Liver (tissue), 8 donors: ENCODE measurements at regions not wholly inside any gene's neighbourhood (a gene's known extent, or its start where the extent isn't known, plus 50 kb on each side); places are given as distances from the start of the nearest gene placed in this dataset.

Source experiments
- DNase-seq: peaks from one replicate; pipeline ENCODE4 v3.0.0-alpha.2; 2017; ENCODE audit warnings: low spot score
- H3K27ac ChIP-seq, 2 donors: one replicate each; pipeline ENCODE4 v1.7.0; 2013; ENCODE audit warnings: inconsistent platforms in 2 of 2, low read length in 2 of 2, control low read depth in 1 of 2, low read depth in 1 of 2, mild to moderate bottlenecking in 1 of 2
- H3K27me3 ChIP-seq, 4 donors: one replicate each; pipeline versions ENCODE4 v1.6.1 to v1.7.0; 2013; ENCODE audit warnings: low read length in 3 of 4, inconsistent platforms in 1 of 4, mild to moderate bottlenecking in 1 of 4, moderate library complexity in 1 of 4; ENCODE audit not compliant: control insufficient read depth in 4 of 4, insufficient read depth in 4 of 4
- H3K36me3 ChIP-seq, 4 donors: one replicate each; pipeline versions ENCODE4 v1.6.1 to v1.7.0; 2013; ENCODE audit warnings: low read length in 3 of 4, mild to moderate bottlenecking in 3 of 4, low read depth in 1 of 4, moderate library complexity in 1 of 4; ENCODE audit not compliant: control insufficient read depth in 4 of 4, insufficient read depth in 3 of 4
- H3K4me1 ChIP-seq, 4 donors: one replicate each; pipeline versions ENCODE4 v1.6.1 to v1.7.0; 2013; ENCODE audit warnings: low read length in 3 of 4, mild to moderate bottlenecking in 3 of 4, moderate library complexity in 1 of 4; ENCODE audit not compliant: control insufficient read depth in 4 of 4, insufficient read depth in 4 of 4
- H3K4me3 ChIP-seq, 3 donors: one replicate each; pipeline versions ENCODE4 v1.6.1 to v1.7.0; 2013; ENCODE audit warnings: low read length in 3 of 3, control low read depth in 1 of 3, low read depth in 1 of 3, mild to moderate bottlenecking in 1 of 3
- H3K9ac ChIP-seq, 2 donors: one replicate each; pipeline ENCODE4 v1.7.0; 2013; ENCODE audit warnings: low read length in 2 of 2, mild to moderate bottlenecking in 2 of 2, moderate library complexity in 2 of 2, control low read depth in 1 of 2, low read depth in 1 of 2
- H3K9me3 ChIP-seq, 4 donors: one replicate each; pipeline versions ENCODE4 v1.6.1 to v1.7.0; 2013; ENCODE audit warnings: low read length in 3 of 4; ENCODE audit not compliant: control insufficient read depth in 4 of 4
- CTCF ChIP-seq: fragments of 150-350 bp; IDR thresholded peaks from 2 replicates; pipeline ENCODE4 v1.5.1; 2017; ENCODE audit warnings: improper control_type of control experiment, low read depth, low read length; ENCODE audit not compliant: missing input control
- EGR1 ChIP-seq, 2 donors: IDR thresholded peaks; 2 replicates each; pipeline ENCODE4 v1.6.1; 2016 to 2018; ENCODE audit warnings: antibody characterized with exemption in 2 of 2, low read depth in 2 of 2
- FOXA1 ChIP-seq: IDR thresholded peaks from 2 replicates; pipeline ENCODE4 v1.6.1; 2016; ENCODE audit warnings: antibody characterized with exemption
- FOXA2 ChIP-seq: IDR thresholded peaks from 2 replicates; pipeline ENCODE4 v1.6.1; 2016; ENCODE audit warnings: antibody characterized with exemption
- GABPA ChIP-seq, 2 donors: IDR thresholded peaks in 1 of 2; conservative IDR thresholded peaks in 1 of 2; 2 replicates each; pipeline ENCODE4 v1.6.1; 2016; ENCODE audit warnings: antibody characterized with exemption in 2 of 2, mild to moderate bottlenecking in 1 of 2, moderate library complexity in 1 of 2
- HNF4A ChIP-seq, 2 donors: conservative IDR thresholded peaks; 2 replicates each; pipeline ENCODE4 v1.6.1; 2016; ENCODE audit warnings: antibody characterized with exemption in 2 of 2, mild to moderate bottlenecking in 2 of 2
- HNF4G ChIP-seq: IDR thresholded peaks from 2 replicates; pipeline ENCODE4 v1.6.1; 2016; ENCODE audit warnings: antibody characterized with exemption
- JUND ChIP-seq, 2 donors: IDR thresholded peaks; 2 replicates each; pipeline ENCODE4 v1.6.1; 2016; ENCODE audit warnings: antibody characterized with exemption in 2 of 2
- NR2F2 ChIP-seq: IDR thresholded peaks from 2 replicates; pipeline ENCODE4 v1.6.1; 2016; ENCODE audit warnings: antibody characterized with exemption
- RAD21 ChIP-seq, 2 donors: IDR thresholded peaks; 2 replicates each; pipeline ENCODE4 v1.6.1; 2016; ENCODE audit warnings: antibody characterized with exemption in 2 of 2, mild to moderate bottlenecking in 2 of 2
- REST ChIP-seq: IDR thresholded peaks from 2 replicates; pipeline ENCODE4 v1.6.1; 2016; ENCODE audit warnings: antibody characterized with exemption, mild to moderate bottlenecking
- RXRA ChIP-seq, 2 donors: IDR thresholded peaks; 2 replicates each; pipeline ENCODE4 v1.6.1; 2017 to 2018; ENCODE audit warnings: antibody characterized with exemption in 2 of 2, mild to moderate bottlenecking in 1 of 2
- SP1 ChIP-seq: IDR thresholded peaks from 2 replicates; pipeline ENCODE4 v1.6.1; 2018; ENCODE audit warnings: antibody characterized with exemption, mild to moderate bottlenecking
- TAF1 ChIP-seq: conservative IDR thresholded peaks from 2 replicates; pipeline ENCODE4 v1.6.1; 2016; ENCODE audit warnings: antibody characterized with exemption, mild to moderate bottlenecking
- YY1 ChIP-seq: IDR thresholded peaks from 2 replicates; pipeline ENCODE4 v1.6.1; 2016; ENCODE audit warnings: antibody characterized with exemption, mild to moderate bottlenecking
- WGBS: extraction: QIAGEN DNeasy Blood & Tissue Kit; methylation state at CpG from one replicate; pipeline ENCODE4 v1.1.7; 2013; 5-methylcytosine and 5-hydroxymethylcytosine counted together
- TF ChIP-seq, protein P1 (sequence below): IDR thresholded peaks from 2 replicates; pipeline ENCODE4 v1.6.1; 2016; ENCODE audit warnings: antibody characterized with exemption
- TF ChIP-seq, protein P2 (sequence below): IDR thresholded peaks from 2 replicates; pipeline ENCODE4 v1.6.1; 2016; ENCODE audit warnings: antibody characterized with exemption
- TF ChIP-seq, protein P3 (sequence below): IDR thresholded peaks from 2 replicates; pipeline ENCODE4 v1.6.1; 2016; ENCODE audit warnings: antibody characterized with exemption
- donor health status: healthy.
- donor health status: healthy.
- donor health status: healthy.
- donor health status: healthy.
- donor health status: healthy.

GRCh38 chr2:134072341-134072740, 181.5 kb upstream of the MGAT5 start:
- H3K36me3 ChIP-seq = no peaks in the 10 kb centered on the region
- H3K27ac ChIP-seq = no peak overlapping the region
- no peaks in the 10 kb centered on the region for H3K27me3 ChIP-seq
- WGBS = 77% methylated on average over 1 of the region's 1 CpG
- peaks cover 0 to 3% (median 0%) of the 10 kb centered on the region in 4 donors for H3K9me3 ChIP-seq
- no peak overlapping the region for H3K4me3 ChIP-seq
- DNase-seq = no peak
- H3K9ac ChIP-seq = no peak overlapping the region
- TF ChIP-seq YY1 (no peak), NR2F2 (no peak), GABPA (IDR thresholded peaks at IDR 0.05 in 1 of 2, conservative IDR thresholded peaks at IDR 0.05 in 1 of 2) (no peak), FOXA2 (no peak), HNF4G (no peak), CTCF (no peak), HNF4A (conservative IDR thresholded peaks at IDR 0.05) (no peak), EGR1 (IDR thresholded peaks at IDR 0.05; ENCODE audit: low read depth in 2 of 2) (no peak), JUND (IDR thresholded peaks at IDR 0.05) (no peak), RAD21 (IDR thresholded peaks at IDR 0.05) (no peak), TAF1 (no peak), SP1 (no peak), REST (no peak)
- TF ChIP-seq, protein P1, sequence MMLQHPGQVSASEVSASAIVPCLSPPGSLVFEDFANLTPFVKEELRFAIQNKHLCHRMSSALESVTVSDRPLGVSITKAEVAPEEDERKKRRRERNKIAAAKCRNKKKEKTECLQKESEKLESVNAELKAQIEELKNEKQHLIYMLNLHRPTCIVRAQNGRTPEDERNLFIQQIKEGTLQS = no peak
- TF ChIP-seq, protein P2, sequence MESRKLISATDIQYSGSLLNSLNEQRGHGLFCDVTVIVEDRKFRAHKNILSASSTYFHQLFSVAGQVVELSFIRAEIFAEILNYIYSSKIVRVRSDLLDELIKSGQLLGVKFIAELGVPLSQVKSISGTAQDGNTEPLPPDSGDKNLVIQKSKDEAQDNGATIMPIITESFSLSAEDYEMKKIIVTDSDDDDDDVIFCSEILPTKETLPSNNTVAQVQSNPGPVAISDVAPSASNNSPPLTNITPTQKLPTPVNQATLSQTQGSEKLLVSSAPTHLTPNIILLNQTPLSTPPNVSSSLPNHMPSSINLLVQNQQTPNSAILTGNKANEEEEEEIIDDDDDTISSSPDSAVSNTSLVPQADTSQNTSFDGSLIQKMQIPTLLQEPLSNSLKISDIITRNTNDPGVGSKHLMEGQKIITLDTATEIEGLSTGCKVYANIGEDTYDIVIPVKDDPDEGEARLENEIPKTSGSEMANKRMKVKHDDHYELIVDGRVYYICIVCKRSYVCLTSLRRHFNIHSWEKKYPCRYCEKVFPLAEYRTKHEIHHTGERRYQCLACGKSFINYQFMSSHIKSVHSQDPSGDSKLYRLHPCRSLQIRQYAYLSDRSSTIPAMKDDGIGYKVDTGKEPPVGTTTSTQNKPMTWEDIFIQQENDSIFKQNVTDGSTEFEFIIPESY = no peak
- TF ChIP-seq, protein P3, sequence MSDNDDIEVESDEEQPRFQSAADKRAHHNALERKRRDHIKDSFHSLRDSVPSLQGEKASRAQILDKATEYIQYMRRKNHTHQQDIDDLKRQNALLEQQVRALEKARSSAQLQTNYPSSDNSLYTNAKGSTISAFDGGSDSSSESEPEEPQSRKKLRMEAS = no peak
- H3K4me1 ChIP-seq = no peaks in the 10 kb centered on the region

DNA sequence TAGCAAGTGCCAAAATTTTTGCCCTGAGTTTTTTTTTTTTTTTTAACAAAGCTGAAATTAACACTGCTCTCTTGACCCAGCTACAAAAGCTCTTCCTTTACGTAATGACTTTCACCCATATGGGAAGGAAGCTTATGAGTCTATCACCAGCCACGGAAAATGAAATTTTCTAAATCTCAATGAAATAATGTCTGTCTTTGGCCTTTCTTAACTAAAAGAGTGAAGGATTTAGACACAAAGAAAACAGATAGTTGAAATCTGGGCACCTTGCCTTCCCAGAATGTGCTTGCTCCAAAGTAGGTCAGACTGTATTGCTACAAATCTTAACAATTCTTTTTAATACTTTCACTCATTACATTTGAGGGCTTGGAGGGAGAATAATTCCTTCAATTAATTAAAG, 180.8 kb upstream of the MGAT5 start:
- no peak for TF ChIP-seq NR2F2
- TF ChIP-seq CTCF = no peak
- TF ChIP-seq FOXA2 = no peak
- TF ChIP-seq FOXA1 = no peak
- no peak for TF ChIP-seq RXRA (IDR thresholded peaks at IDR 0.05)
- TF ChIP-seq TAF1 = no peak
- Histone ChIP-seq H3K36me3 (no peaks in the 10 kb centered on the region), H3K27ac (no peak overlapping the region), H3K9me3 (peaks cover 0 to 3% (median 0%) of the 10 kb centered on the region in 4 donors), H3K27me3 (no peaks in the 10 kb centered on the region), H3K9ac (no peak overlapping the region), H3K4me3 (no peak overlapping the region), H3K4me1 (no peaks in the 10 kb centered on the region)
- no peak for DNase-seq
- 77% methylated on average over 2 of the region's 2 CpGs for WGBS
